HG03097 (cell line): ENCODE measurements at regions not wholly inside any gene's neighbourhood (a gene's known extent, or its start where the extent isn't known, plus 50 kb on each side); places are given as distances from the start of the nearest gene placed in this dataset.

Experiments used
- ATAC-seq: cut with Tn5 transposase; IDR thresholded peaks from one replicate; pipeline ENCODE4 v1.9.1; 2021; ENCODE audit not compliant: unreplicated experiment, low FRiP score

- no peak for ATAC-seq
Observed at GRCh38 chr4:152000518-152000917, 239.7 kb upstream of the GATB start.

GRCh38 chr4:151998723-151999122 is 237.9 kb upstream of the GATB start:
- no peak for ATAC-seq

DNA sequence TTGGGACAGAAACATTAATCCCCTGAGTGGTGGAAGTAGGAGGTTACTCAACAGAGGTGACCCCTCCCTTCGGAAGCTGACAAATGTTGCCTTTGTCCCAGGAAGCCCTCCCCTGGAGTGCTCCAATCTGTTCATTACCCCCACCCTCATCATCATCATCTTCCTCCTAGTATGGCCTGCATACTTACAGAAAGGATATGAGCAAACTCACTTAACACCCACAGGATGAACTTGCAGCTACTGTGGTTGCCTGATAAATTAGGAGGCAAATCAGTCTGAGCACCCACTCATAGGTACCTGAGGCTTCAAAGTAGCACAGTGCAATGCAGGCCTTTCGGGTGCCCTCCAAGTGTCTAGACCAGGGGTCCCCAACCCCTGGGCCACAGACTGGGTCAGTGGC is 236.7 kb upstream of the GATB start:
- ATAC-seq: no peak

GRCh38 chr4:151994429-151994828 is 233.6 kb upstream of the GATB start:
- ATAC-seq: no peak

GRCh38 chr4:151993521-151993920 is 232.7 kb upstream of the GATB start:
- no peak for ATAC-seq

GRCh38 chr4:151992332-151993154 is 231.7 kb upstream of the GATB start:
- no peak for ATAC-seq

DNA sequence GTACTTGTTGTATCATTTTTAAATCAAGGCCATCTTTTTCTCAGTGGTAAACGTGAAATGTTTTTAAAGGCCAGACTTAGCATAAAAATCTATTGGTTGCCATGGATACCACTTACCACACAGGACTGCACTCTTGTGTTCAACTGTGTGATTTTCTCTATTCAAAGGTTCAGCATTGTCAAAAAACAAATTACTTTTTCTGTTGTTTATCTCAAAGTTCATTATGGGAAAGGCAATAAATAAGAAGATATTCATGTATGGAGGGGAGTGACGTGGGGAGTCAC is 231.0 kb upstream of the GATB start:
- no peak for ATAC-seq

- no peak for ATAC-seq
Observed at GRCh38 chr4:151991001-151991883, 230.4 kb upstream of the GATB start.

- ATAC-seq: no peak
Observed at GRCh38 chr4:151990201-151990600, 229.4 kb upstream of the GATB start.

DNA sequence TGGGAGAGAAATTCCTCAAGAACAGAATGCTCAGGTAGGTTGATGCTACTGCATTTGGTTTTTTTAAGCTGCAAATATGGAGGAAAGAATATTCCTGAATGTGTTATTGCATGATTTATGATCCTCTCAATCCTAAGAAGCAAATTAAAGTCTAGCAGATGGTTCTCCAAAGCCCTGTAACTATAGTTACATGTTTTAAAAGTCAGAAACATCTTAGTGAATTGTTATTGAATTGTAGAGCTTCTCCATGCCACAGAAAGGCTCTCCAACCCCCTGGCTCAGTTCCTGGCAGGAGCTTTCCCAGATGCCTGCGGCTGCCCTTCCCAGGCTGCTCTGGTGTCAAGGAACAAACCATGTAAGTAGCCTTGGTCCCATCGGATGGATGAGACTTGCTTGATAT is 227.8 kb upstream of the GATB start:
- ATAC-seq: no peak

GRCh38 chr4:151987606-151988005 is 226.8 kb upstream of the GATB start:
- ATAC-seq: no peak

- ATAC-seq: no peak
Observed at GRCh38 chr4:151983854-151984253, 223.0 kb upstream of the GATB start.

DNA sequence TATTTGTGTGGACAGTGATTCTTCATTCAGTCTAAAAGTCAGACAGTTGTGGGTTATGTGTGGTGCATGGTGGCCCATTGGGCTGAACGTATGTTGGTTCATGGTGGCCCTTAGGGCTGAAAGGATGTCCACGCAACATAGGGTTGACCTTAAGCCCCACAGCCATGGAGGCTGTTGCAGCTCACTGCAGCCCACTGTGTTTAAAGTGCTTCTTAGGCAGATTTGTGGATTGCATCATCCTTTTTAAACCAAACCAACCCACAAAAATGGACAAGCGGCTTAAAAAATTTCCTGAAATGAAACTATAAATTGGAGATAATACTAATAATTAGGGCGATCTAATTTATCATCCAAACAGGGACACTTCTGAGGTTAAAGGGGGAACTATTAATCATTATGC is 219.0 kb upstream of the GATB start:
- no peak for ATAC-seq

DNA sequence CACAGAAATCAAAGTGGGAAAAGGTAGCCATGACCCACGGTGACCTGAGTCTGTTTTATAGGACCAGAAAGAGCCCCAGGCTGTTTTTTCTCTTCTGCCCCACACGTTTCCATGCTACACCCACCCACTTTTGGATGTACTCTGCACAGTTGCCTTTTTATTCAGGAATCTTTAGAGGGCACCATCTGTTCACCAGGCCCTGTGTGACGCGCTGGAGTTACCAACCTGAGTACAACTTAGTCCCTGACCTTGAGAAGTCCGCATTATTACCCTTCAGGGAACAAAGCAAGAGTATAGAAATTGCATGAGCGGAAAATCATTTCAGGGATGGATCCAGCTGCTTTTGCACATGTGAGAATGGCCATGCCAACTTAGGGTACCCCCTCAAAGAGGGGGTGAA is 207.8 kb upstream of the GATB start:
- ATAC-seq: no peak

GRCh38 chr4:151967074-151967473 is 206.3 kb upstream of the GATB start:
- ATAC-seq: no peak

GRCh38 chr4:151962138-151962823 is 201.5 kb upstream of the GATB start:
- no peak for ATAC-seq

DNA sequence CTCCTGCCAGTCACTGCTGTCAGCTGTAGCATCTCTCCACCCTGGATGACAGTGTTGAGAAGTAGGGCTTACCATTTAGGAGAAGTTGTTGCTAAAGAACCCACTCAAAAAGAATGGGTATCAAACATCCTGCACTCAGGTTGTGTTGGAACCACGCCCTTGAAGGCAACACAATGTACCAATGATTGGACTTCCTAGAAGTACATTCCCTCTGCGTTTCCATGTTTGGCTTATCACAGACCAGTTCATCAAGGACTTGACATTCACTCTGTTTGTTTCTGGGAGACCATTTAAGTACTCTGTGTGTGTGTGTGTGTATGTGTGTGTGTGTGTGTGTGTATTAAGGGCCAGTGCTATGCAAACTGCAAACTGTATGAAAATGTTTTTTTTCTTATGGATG is 200.6 kb upstream of the GATB start:
- ATAC-seq: no peak

DNA sequence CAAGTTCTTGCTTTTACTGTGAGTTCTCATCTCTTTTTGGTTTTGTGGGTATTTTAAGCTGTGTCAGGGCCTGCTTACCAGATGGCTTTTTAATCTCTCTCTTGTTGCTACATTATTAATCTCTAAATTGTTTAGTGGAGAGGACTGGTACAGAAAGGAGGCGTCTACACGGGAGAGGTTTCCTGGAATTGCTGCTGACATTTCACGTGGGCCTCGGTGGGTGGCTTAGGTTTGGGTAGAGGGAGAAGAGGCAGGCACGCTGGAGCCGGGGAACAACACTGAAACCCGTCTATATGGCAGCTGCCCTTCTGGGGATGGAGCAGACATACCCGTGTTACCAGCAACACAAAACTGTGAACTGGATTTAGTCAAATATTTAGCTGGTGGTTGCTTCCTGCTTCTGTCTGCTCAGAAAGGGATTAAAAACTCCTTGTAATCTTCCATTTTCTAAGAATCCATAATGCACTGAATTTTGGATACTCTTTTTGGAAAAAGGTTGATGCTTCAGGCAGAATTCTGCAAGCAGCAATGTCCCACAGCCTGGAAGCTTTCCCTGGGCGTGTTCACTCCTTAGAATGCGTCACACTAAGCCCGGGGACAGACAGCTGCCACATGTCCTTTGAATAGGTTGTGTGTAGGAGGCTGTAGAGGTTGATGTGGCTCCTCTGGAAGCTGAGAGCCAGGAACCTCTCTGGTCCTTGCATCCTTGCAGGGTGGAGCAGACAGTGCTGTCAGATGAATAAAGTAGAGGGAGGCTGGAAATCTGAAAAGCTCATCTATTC is 199.8 kb upstream of the GATB start:
- no peak for ATAC-seq

DNA sequence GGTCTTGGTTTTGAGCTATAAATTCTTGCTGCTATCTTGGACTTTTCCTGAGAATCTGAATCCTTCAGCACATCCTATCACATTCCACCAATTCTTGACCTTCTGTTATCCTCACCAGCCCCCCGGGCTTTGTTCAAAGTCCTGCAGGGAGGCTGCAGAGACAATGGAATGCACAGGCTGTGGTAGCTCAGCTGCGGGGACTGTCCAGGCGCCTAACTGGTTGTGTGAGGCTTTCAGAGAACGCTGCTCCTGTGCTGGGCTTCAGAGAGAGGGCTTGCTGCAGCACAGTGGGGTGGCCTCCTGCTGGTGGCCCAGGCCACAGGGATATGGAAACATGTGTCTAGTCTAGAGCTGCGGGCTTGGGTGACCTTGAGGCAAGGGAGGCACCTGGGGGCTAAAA is 196.3 kb upstream of the GATB start:
- no peak for ATAC-seq

- ATAC-seq: no peak
Observed at GRCh38 chr4:151955721-151956380, 195.0 kb upstream of the GATB start.
